OCI-LY1 (cell line): ENCODE measurements at regions not wholly inside any gene's neighbourhood (a gene's known extent, or its start where the extent isn't known, plus 50 kb on each side); places are given as distances from the start of the nearest gene placed in this dataset.
"Not testable (repeated sequence)": the region's sequence is repeated elsewhere in the genome, so short reads cannot be mapped to it uniquely, and the experiment has no call there.

ENCODE experiments used
- EZH2 ChIP-seq: fragments of 200-600 bp; sonication (generic), shearing (Covaris generic); IDR thresholded peaks from 2 replicates; pipeline ENCODE4 v1.8.0; 2017; ENCODE audit warnings: borderline replicate concordance, mixed run types, mild to moderate bottlenecking, antibody characterized with exemption, low read length, moderate library complexity, mixed read lengths
- TF ChIP-seq, protein P1 (sequence below): fragments of 200-600 bp; sonication (generic), shearing (Covaris generic); IDR thresholded peaks from 2 replicates; pipeline ENCODE4 v1.5.1; 2017; ENCODE audit warnings: mild to moderate bottlenecking, antibody characterized with exemption, low read length, moderate library complexity, mixed read lengths

DNA sequence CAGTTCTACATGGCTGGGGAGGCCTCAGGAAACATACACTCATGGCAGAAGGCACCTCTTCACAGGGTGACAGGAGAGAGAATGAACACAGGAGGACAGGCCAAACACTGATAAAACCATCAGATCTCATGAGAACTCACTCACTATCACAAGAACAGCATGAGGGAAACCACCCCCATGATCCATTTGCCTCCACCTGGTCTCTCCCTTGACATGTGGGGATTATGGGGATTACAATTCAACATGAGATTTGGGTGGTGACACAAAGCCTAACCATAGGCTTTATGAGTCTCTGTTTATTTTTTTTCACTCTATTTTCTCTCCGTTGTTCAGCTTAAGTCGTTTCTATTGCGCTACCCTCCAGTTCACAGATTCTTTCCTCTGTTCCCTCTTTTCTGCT, 63.8 kb upstream of the GRK3 start:
- TF ChIP-seq, protein P1, sequence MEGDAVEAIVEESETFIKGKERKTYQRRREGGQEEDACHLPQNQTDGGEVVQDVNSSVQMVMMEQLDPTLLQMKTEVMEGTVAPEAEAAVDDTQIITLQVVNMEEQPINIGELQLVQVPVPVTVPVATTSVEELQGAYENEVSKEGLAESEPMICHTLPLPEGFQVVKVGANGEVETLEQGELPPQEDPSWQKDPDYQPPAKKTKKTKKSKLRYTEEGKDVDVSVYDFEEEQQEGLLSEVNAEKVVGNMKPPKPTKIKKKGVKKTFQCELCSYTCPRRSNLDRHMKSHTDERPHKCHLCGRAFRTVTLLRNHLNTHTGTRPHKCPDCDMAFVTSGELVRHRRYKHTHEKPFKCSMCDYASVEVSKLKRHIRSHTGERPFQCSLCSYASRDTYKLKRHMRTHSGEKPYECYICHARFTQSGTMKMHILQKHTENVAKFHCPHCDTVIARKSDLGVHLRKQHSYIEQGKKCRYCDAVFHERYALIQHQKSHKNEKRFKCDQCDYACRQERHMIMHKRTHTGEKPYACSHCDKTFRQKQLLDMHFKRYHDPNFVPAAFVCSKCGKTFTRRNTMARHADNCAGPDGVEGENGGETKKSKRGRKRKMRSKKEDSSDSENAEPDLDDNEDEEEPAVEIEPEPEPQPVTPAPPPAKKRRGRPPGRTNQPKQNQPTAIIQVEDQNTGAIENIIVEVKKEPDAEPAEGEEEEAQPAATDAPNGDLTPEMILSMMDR: not testable (repeated sequence)
- TF ChIP-seq EZH2: not testable (repeated sequence)
